Activated CD4-positive, alpha-beta T cell treated with anti-CD3 and anti-CD28 coated beads, Interleukin-2, amount 10 ng/mL, durations not matched to agents 7 days and 5 days (primary cell): ENCODE measurements at regions not wholly inside any gene's neighbourhood (a gene's known extent, or its start where the extent isn't known, plus 50 kb on each side); places are given as distances from the start of the nearest gene placed in this dataset.

ENCODE experiments used
- CTCF ChIA-PET: fragments of 350-600 bp; sonication (Branson Sonifier 250); formaldehyde crosslinking; loops from one replicate; lab custom pipeline; 2021; ENCODE audit warnings: antibody characterized with exemption; lab: Charles Lee
- POLR2A ChIA-PET: fragments of 350-600 bp; sonication (Branson Sonifier 250); formaldehyde crosslinking; loops from one replicate; lab custom pipeline; 2021; ENCODE audit warnings: antibody characterized with exemption; lab: Charles Lee
- DNase-seq: peaks from one replicate; pipeline ENCODE4 v3.0.0-alpha.2; 2020
- H3K27ac Mint-ChIP-seq: one replicate; pipeline ENCODE4 v1.8.0; 2021; ENCODE audit warnings: mild to moderate bottlenecking, moderate library complexity, mixed read lengths
- H3K27me3 Mint-ChIP-seq: one replicate; pipeline ENCODE4 v1.8.0; 2021; ENCODE audit warnings: mixed read lengths
- H3K36me3 Mint-ChIP-seq: one replicate; pipeline ENCODE4 v1.8.0; 2021; ENCODE audit warnings: low read depth, mixed read lengths
- H3K4me1 Mint-ChIP-seq: one replicate; pipeline ENCODE4 v1.8.0; 2021; ENCODE audit warnings: mixed read lengths
- H3K4me3 Mint-ChIP-seq: one replicate; pipeline ENCODE4 v1.8.0; 2021; ENCODE audit warnings: mild to moderate bottlenecking, moderate library complexity, mixed read lengths
- H3K9me3 Mint-ChIP-seq: one replicate; pipeline ENCODE4 v1.8.0; 2021; ENCODE audit warnings: mixed read lengths

GRCh38 chr3:69443457-69443920 is 57.6 kb upstream of the FRMD4B start:
- no peak overlapping the region for H3K27ac Mint-ChIP-seq
- no peaks in the 10 kb centered on the region for H3K36me3 Mint-ChIP-seq
- H3K4me3 Mint-ChIP-seq, result no peak overlapping the region
- no peaks in the 10 kb centered on the region for H3K9me3 Mint-ChIP-seq
- no peaks in the 10 kb centered on the region for H3K27me3 Mint-ChIP-seq
- CTCF ChIA-PET, result interaction anchor here (0.6 to 0.7 kb wide), 2 partner anchors 37 to 137 kb away, joined by 3 read pairs; no protein-coding TSS in a partner anchor
- POLR2A ChIA-PET, result no interaction called here
- no peak for DNase-seq
- H3K4me1 Mint-ChIP-seq, result peaks cover 2% of the 10 kb centered on the region

GRCh38 chr3:69442771-69443311 is 57.0 kb upstream of the FRMD4B start:
- ChIA-PET POLR2A (no interaction called here), CTCF (interaction anchor here (0.7 kb wide), 1 partner anchor 136 kb away, joined by 3 read pairs; no protein-coding TSS in a partner anchor)
- H3K4me3 Mint-ChIP-seq, result no peak overlapping the region
- H3K27me3 Mint-ChIP-seq, result no peaks in the 10 kb centered on the region
- H3K27ac Mint-ChIP-seq, result no peak overlapping the region
- peaks cover 2% of the 10 kb centered on the region for H3K4me1 Mint-ChIP-seq
- no peaks in the 10 kb centered on the region for H3K36me3 Mint-ChIP-seq
- no peak for DNase-seq
- H3K9me3 Mint-ChIP-seq, result no peaks in the 10 kb centered on the region

DNA sequence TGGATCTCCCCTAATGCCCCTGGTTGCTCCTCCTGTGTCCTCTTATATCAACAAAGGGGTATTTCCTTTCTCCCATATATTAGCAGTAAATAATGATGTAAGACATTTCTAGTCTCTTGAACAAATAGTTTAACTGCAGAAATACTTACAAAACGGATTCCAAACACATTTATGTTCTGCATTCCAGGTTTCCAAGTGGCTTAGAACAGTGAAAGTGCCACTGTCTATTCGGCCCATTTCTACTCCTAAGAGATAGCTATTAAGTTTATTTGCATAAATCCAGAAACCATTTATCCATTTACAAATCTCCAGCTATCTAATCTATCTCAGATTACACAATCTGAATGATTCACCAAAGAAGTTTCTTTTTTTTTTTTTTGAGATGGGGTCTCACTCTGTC is 55.8 kb upstream of the FRMD4B start:
- CTCF ChIA-PET, result no interaction called here
- POLR2A ChIA-PET, result no interaction called here
- no peaks in the 10 kb centered on the region for H3K27me3 Mint-ChIP-seq
- no peak overlapping the region for H3K27ac Mint-ChIP-seq
- H3K4me1 Mint-ChIP-seq, result peaks cover 2% of the 10 kb centered on the region
- no peak overlapping the region for H3K4me3 Mint-ChIP-seq
- H3K36me3 Mint-ChIP-seq, result no peaks in the 10 kb centered on the region
- H3K9me3 Mint-ChIP-seq, result no peaks in the 10 kb centered on the region
- DNase-seq, result no peak

DNA sequence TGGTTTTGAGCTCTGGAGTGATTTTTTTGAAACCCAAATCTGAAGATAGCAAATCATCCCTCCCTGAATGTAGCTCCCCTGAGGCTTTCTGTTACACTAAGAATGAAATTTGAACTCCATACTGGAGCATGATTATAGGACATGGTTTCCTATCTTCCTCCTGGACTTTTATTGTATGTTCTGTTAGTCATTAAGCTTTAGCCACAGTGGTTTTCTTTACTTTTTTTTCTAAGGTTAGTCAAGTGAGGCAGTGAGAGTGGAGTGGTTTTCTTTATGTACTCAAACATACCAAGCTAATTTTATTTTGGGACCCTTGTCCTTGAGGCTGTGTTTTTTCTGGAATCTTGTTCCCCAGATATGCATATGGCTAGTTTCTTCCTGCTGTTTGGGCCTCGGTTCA is 55.2 kb upstream of the FRMD4B start:
- ChIA-PET CTCF (no interaction called here), POLR2A (no interaction called here)
- H3K27ac Mint-ChIP-seq, result no peak overlapping the region
- H3K27me3 Mint-ChIP-seq, result no peaks in the 10 kb centered on the region
- DNase-seq, result no peak
- peaks cover 2% of the 10 kb centered on the region for H3K4me1 Mint-ChIP-seq
- no peak overlapping the region for H3K4me3 Mint-ChIP-seq
- H3K36me3 Mint-ChIP-seq, result no peaks in the 10 kb centered on the region
- H3K9me3 Mint-ChIP-seq, result no peaks in the 10 kb centered on the region

DNA sequence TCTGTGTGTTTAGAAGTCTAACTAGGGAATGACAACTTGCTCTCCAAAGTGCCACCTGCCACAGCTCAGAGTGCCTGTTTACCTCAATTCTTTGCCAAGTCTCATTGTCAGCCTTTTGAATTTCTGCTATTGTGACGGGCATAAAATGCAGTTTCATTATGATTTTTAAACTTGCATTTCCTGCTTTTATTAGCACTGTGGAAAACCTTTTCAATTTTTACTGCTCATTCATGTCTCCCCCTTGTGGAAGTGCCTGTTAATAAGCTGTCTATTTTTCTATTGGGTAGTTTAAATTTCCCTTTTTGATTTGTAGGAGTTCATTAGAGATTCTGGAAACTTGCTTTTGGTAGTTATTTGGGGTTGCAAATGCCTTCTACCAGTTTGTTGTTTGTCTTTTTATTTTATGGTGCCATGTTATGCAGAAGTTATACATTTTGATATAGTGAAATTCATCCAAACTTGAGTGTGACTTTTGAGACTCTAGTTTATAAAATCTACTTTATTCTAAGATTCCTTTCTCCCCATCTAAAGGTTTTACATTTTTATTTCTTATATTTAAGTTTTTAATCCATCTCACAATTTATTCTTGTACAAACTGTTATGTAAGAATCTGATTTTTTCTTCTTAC is 53.9 kb upstream of the FRMD4B start:
- Mint-ChIP-seq H3K4me1 (peaks cover 2% of the 10 kb centered on the region), H3K27ac (no peak overlapping the region), H3K36me3 (no peaks in the 10 kb centered on the region), H3K4me3 (no peak overlapping the region), H3K27me3 (no peaks in the 10 kb centered on the region), H3K9me3 (no peaks in the 10 kb centered on the region)
- ChIA-PET CTCF (no interaction called here), POLR2A (no interaction called here)
- no peak for DNase-seq

DNA sequence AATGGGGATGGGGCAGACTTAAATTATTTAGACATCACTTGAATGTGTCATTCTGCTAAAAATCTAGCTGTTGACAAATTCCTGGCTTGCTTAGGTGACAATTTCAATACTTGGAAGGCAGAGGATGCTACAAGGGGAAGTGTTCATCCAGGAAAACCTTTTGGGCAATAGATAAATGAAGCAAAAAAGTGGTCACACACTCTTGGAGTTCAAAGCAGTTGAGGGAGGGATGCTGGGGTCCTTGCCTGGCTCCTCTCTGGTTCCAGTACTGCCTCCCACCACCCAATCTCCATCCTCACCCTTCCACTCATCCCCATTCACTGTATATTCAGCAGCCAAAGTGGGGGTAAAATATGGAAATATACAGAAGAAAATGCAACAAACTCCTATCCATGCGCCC is 52.6 kb upstream of the FRMD4B start:
- POLR2A ChIA-PET, result no interaction called here
- no peaks in the 10 kb centered on the region for H3K9me3 Mint-ChIP-seq
- no peaks in the 10 kb centered on the region for H3K27me3 Mint-ChIP-seq
- H3K4me3 Mint-ChIP-seq, result no peak overlapping the region
- no peak for DNase-seq
- no peaks in the 10 kb centered on the region for H3K36me3 Mint-ChIP-seq
- CTCF ChIA-PET, result no interaction called here
- H3K27ac Mint-ChIP-seq, result no peak overlapping the region
- H3K4me1 Mint-ChIP-seq, result peaks cover 7% of the 10 kb centered on the region

- H3K27ac Mint-ChIP-seq, result no peak overlapping the region
These were observed 49.7 kb upstream of the FRMD4B start for GRCh38 chr3:69435274-69436265.

More at GRCh38 chr3:69435274-69436265, 49.7 kb upstream of the FRMD4B start:
- Mint-ChIP-seq H3K36me3 (no peaks in the 10 kb centered on the region), H3K4me1 (peaks cover 12% of the 10 kb centered on the region), H3K27me3 (peaks cover 5% of the 10 kb centered on the region), H3K4me3 (no peak overlapping the region), H3K9me3 (no peaks in the 10 kb centered on the region)
- POLR2A ChIA-PET, result no interaction called here
- CTCF ChIA-PET, result no interaction called here
- no peak for DNase-seq
